ENCODE measurements at regions not wholly inside any gene's neighbourhood (a gene's known extent, or its start where the extent isn't known, plus 50 kb on each side); places are given as distances from the start of the nearest gene placed in this dataset.

DNA sequence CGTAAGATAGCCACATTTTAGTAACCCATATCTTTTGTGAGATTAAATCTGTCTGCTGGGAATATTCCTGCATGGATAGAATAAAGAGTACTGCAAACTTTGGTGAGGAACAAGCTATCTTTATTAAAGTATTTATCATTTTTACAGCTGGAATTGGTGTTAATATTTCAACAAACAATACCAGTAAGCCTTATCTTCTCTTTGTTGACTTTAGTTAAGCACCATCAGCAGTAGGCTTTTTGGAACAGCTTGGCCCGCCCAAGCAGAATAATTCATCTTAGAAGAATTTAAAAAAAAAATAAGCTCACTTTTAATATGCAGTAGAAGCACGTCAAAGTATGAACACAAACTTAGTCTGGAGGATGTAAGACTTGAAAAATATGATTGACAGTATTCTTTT lies 917.8 kb upstream of the ADGRB3 start:
- TF ChIP-seq, protein P1, sequence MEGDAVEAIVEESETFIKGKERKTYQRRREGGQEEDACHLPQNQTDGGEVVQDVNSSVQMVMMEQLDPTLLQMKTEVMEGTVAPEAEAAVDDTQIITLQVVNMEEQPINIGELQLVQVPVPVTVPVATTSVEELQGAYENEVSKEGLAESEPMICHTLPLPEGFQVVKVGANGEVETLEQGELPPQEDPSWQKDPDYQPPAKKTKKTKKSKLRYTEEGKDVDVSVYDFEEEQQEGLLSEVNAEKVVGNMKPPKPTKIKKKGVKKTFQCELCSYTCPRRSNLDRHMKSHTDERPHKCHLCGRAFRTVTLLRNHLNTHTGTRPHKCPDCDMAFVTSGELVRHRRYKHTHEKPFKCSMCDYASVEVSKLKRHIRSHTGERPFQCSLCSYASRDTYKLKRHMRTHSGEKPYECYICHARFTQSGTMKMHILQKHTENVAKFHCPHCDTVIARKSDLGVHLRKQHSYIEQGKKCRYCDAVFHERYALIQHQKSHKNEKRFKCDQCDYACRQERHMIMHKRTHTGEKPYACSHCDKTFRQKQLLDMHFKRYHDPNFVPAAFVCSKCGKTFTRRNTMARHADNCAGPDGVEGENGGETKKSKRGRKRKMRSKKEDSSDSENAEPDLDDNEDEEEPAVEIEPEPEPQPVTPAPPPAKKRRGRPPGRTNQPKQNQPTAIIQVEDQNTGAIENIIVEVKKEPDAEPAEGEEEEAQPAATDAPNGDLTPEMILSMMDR (conservative IDR thresholded peaks at IDR 0.05; ENCODE audit: low read depth, low read length): no peak
- no peak for TF ChIP-seq EZH2 (IDR thresholded peaks at IDR 0.05; ENCODE audit: borderline replicate concordance, low read depth, low read length, poor library complexity, severe bottlenecking)

Measured in A673 (cell line).